Thyroid gland (tissue), 4 donors: ENCODE measurements at regions not wholly inside any gene's neighbourhood (a gene's known extent, or its start where the extent isn't known, plus 50 kb on each side); places are given as distances from the start of the nearest gene placed in this dataset.

Experiments used
- DNase-seq, 2 donors: peaks; one replicate each; pipeline ENCODE4 v3.0.0-alpha.2; 2019
- H3K27ac ChIP-seq, 3 donors: fragments of 200-600 bp; sonication (generic); 1 replicate in 2 of 3; 2 replicates in 1 of 3; pipeline ENCODE4 v1.5.1; 2016 to 2019; ENCODE audit warnings: mild to moderate bottlenecking in 1 of 3, moderate library complexity in 1 of 3
- H3K27me3 ChIP-seq: fragments of 200-600 bp; sonication (generic); one replicate; pipeline ENCODE4 v1.5.1; 2019
- H3K36me3 ChIP-seq, 2 donors: fragments of 200-600 bp; sonication (generic); one replicate each; pipeline ENCODE4 v1.5.1; 2016 to 2019
- H3K4me1 ChIP-seq, 2 donors: fragments of 200-600 bp; sonication (generic); one replicate each; pipeline ENCODE4 v1.5.1; 2017 to 2019
- H3K4me3 ChIP-seq, 3 donors: fragments of 200-600 bp; sonication (generic); replicated peaks in 1 of 3; 1 replicate in 2 of 3; 2 replicates in 1 of 3; pipeline ENCODE4 v1.5.1; 2016; ENCODE audit warnings: mild to moderate bottlenecking in 1 of 3
- H3K9me3 ChIP-seq: fragments of 200-600 bp; sonication (generic); one replicate; pipeline ENCODE4 v1.5.1; 2017
- POLR2A ChIP-seq, 2 donors: fragments of 450-650 bp; IDR thresholded peaks; one replicate each; pipeline ENCODE4 v1.6.1; 2017; ENCODE audit warnings: antibody characterized with exemption in 2 of 2, mild to moderate bottlenecking in 2 of 2, moderate library complexity in 1 of 2
- WGBS, 2 donors: methylation state at CpG; one replicate each; pipeline ENCODE4 v1.1.5; 2017; 5-methylcytosine and 5-hydroxymethylcytosine counted together
- intact Hi-C: fragments of 100-400 bp; cut with DNase I; formaldehyde crosslinking; loops from one replicate; pipeline ENCODE4 v1.15.1; 2023
- TF ChIP-seq, protein P1 (sequence below), 6 experiments: fragments of 200-600 bp in 3 of 6; fragments of 450-650 bp in 3 of 6; sonication (generic) in 3 of 6; IDR thresholded peaks; one replicate each; pipeline ENCODE4 v1.5.1; 2016 to 2019; ENCODE audit warnings: antibody characterized with exemption in 6 of 6, mild to moderate bottlenecking in 2 of 6, inconsistent platforms in 1 of 6, moderate library complexity in 1 of 6

DNA sequence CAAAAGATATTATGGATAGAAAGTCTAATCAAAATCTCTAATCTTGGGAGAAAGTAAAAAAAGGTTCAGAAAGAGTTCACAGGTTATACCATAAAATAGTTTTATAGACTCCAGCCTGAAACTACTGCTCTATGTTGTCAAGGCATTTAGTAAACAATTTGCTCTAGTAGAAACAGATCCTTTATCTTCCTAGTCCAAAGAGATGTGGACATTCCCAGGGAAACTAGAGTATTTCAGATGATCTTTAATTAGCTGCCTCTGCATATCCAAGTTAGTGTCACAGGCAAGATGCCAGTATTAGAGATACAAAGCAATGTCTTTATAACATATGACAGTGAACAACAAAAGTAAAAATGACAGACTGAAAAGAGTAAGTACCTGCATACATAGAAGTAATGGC, 708.6 kb downstream of the CCDC85A start:
- TF ChIP-seq, protein P1, sequence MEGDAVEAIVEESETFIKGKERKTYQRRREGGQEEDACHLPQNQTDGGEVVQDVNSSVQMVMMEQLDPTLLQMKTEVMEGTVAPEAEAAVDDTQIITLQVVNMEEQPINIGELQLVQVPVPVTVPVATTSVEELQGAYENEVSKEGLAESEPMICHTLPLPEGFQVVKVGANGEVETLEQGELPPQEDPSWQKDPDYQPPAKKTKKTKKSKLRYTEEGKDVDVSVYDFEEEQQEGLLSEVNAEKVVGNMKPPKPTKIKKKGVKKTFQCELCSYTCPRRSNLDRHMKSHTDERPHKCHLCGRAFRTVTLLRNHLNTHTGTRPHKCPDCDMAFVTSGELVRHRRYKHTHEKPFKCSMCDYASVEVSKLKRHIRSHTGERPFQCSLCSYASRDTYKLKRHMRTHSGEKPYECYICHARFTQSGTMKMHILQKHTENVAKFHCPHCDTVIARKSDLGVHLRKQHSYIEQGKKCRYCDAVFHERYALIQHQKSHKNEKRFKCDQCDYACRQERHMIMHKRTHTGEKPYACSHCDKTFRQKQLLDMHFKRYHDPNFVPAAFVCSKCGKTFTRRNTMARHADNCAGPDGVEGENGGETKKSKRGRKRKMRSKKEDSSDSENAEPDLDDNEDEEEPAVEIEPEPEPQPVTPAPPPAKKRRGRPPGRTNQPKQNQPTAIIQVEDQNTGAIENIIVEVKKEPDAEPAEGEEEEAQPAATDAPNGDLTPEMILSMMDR (IDR thresholded peaks at IDR 0.05) = no peak
- no peak for TF ChIP-seq POLR2A (IDR thresholded peaks at IDR 0.05)
- no peaks in the 10 kb centered on the region for H3K36me3 ChIP-seq
- no peaks in the 10 kb centered on the region for H3K27me3 ChIP-seq
- no peak for DNase-seq
- H3K9me3 ChIP-seq = no peaks in the 10 kb centered on the region
- no peak overlapping the region for H3K4me3 ChIP-seq
- intact Hi-C loops = no loop called here
- no peak overlapping the region for H3K27ac ChIP-seq
- no peaks in the 10 kb centered on the region for H3K4me1 ChIP-seq

DNA sequence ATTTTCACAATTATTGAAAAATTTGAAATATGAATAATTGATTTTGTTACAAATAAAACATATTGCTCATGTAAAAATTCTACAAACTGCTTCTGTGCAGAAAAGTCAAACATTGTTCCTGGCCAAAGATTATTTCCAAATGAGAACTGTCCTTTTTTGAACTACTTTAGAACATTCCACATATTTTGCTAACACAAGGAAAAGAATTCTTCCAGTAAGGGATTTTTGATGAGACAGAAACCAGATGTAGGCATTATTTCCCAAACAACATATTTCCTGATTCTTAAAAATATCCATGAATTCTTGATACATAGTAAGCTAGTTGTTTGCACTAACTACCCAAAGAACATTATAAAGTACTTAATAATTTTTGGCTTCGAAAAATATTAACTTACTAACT, 715.2 kb downstream of the CCDC85A start:
- intact Hi-C loops = no loop called here
- no peaks in the 10 kb centered on the region for H3K27me3 ChIP-seq
- H3K9me3 ChIP-seq = no peaks in the 10 kb centered on the region
- no peak overlapping the region for H3K27ac ChIP-seq
- 85 to 88% methylated on average over 1 of the region's 1 CpG for WGBS, 2 donors
- H3K4me3 ChIP-seq = no peak overlapping the region
- H3K36me3 ChIP-seq = no peaks in the 10 kb centered on the region
- no peak for TF ChIP-seq POLR2A (IDR thresholded peaks at IDR 0.05)
- TF ChIP-seq, protein P1 (IDR thresholded peaks at IDR 0.05) = no peak
- no peaks in the 10 kb centered on the region for H3K4me1 ChIP-seq
- no peak for DNase-seq

GRCh38 chr2:56912490-56912889, 728.7 kb downstream of the CCDC85A start:
- TF ChIP-seq POLR2A (IDR thresholded peaks at IDR 0.05) = no peak
- TF ChIP-seq, protein P1 (IDR thresholded peaks at IDR 0.05) = no peak
- WGBS, 2 donors = 68 to 77% methylated on average over 4 of the region's 4 CpGs

GRCh38 chr2:56918790-56919189, 735.0 kb downstream of the CCDC85A start:
- H3K36me3 ChIP-seq = no peaks in the 10 kb centered on the region
- no peak for TF ChIP-seq POLR2A (IDR thresholded peaks at IDR 0.05)
- TF ChIP-seq, protein P1 (IDR thresholded peaks at IDR 0.05) = no peak
- DNase-seq = no peak
- no peak overlapping the region for H3K27ac ChIP-seq
- H3K9me3 ChIP-seq = no peaks in the 10 kb centered on the region
- intact Hi-C loops = no loop called here
- no peak overlapping the region for H3K4me3 ChIP-seq
- no peaks in the 10 kb centered on the region for H3K27me3 ChIP-seq
- H3K4me1 ChIP-seq = no peaks in the 10 kb centered on the region

More at GRCh38 chr2:56912490-56912889, 728.7 kb downstream of the CCDC85A start:
- no peaks in the 10 kb centered on the region for H3K27me3 ChIP-seq
- no peaks in the 10 kb centered on the region for H3K36me3 ChIP-seq
- H3K4me3 ChIP-seq = no peak overlapping the region
- no peak overlapping the region for H3K27ac ChIP-seq
- intact Hi-C loops = no loop called here
- H3K4me1 ChIP-seq = no peaks in the 10 kb centered on the region
- DNase-seq = no peak
- H3K9me3 ChIP-seq = no peaks in the 10 kb centered on the region

- TF ChIP-seq, protein P1 (IDR thresholded peaks at IDR 0.05) = no peak
- TF ChIP-seq POLR2A (IDR thresholded peaks at IDR 0.05) = no peak
- Histone ChIP-seq H3K9me3 (no peaks in the 10 kb centered on the region), H3K27me3 (no peaks in the 10 kb centered on the region), H3K4me1 (no peaks in the 10 kb centered on the region), H3K36me3 (no peaks in the 10 kb centered on the region), H3K4me3 (no peak overlapping the region), H3K27ac (no peak overlapping the region)
- 73 to 76% methylated on average over 2 of the region's 2 CpGs for WGBS, 2 donors
- no peak for DNase-seq
- intact Hi-C loops = no loop called here
These were observed 750.2 kb downstream of the CCDC85A start for GRCh38 chr2:56933976-56934375.
